Neuron (in vitro differentiated cells): ENCODE measurements at regions not wholly inside any gene's neighbourhood (a gene's known extent, or its start where the extent isn't known, plus 50 kb on each side); places are given as distances from the start of the nearest gene placed in this dataset.

Experiments used
- H2AFZ ChIP-seq: one replicate; pipeline ENCODE4 v1.6.1; 2013; ENCODE audit warnings: low read depth, mild to moderate bottlenecking, inconsistent platforms, low read length, moderate library complexity
- H3K27me3 ChIP-seq: one replicate; pipeline ENCODE4 v1.6.1; 2013; ENCODE audit warnings: low read length; ENCODE audit not compliant: insufficient read depth
- H3K36me3 ChIP-seq: one replicate; pipeline ENCODE4 v1.6.1; 2013; ENCODE audit warnings: low read length; ENCODE audit not compliant: insufficient read depth
- H3K4me1 ChIP-seq: one replicate; pipeline ENCODE4 v1.6.1; 2013; ENCODE audit warnings: low read length; ENCODE audit not compliant: insufficient read depth
- H3K4me3 ChIP-seq: 2 replicates; pipeline ENCODE4 v1.5.1; 2013; ENCODE audit warnings: mild to moderate bottlenecking, low read length, moderate library complexity
- H3K9me3 ChIP-seq: one replicate; pipeline ENCODE4 v1.6.1; 2013; ENCODE audit warnings: low read length

GRCh38 chr13:80195649-80196048 lies 145.3 kb downstream of the SPRY2 start:
- Histone ChIP-seq H3K4me1 (no peaks in the 10 kb centered on the region), H2AFZ (no peak overlapping the region), H3K27me3 (no peaks in the 10 kb centered on the region), H3K9me3 (no peaks in the 10 kb centered on the region), H3K4me3 (no peak overlapping the region), H3K36me3 (no peaks in the 10 kb centered on the region)

- Histone ChIP-seq H3K9me3 (no peaks in the 10 kb centered on the region), H3K4me1 (no peaks in the 10 kb centered on the region), H3K4me3 (no peak overlapping the region), H2AFZ (no peak overlapping the region), H3K36me3 (no peaks in the 10 kb centered on the region), H3K27me3 (no peaks in the 10 kb centered on the region)
Measured at GRCh38 chr13:80189889-80190597, 150.9 kb downstream of the SPRY2 start.

GRCh38 chr13:80180740-80181355 lies 160.1 kb downstream of the SPRY2 start:
- no peaks in the 10 kb centered on the region for H3K36me3 ChIP-seq
- H3K27me3 ChIP-seq, result no peaks in the 10 kb centered on the region
- no peaks in the 10 kb centered on the region for H3K4me1 ChIP-seq
- H2AFZ ChIP-seq, result no peak overlapping the region
- H3K9me3 ChIP-seq, result no peaks in the 10 kb centered on the region
- no peak overlapping the region for H3K4me3 ChIP-seq

- H3K36me3 ChIP-seq, result no peaks in the 10 kb centered on the region
- H3K4me1 ChIP-seq, result no peaks in the 10 kb centered on the region
- H3K9me3 ChIP-seq, result no peaks in the 10 kb centered on the region
- H2AFZ ChIP-seq, result no peak overlapping the region
- H3K4me3 ChIP-seq, result no peak overlapping the region
- no peaks in the 10 kb centered on the region for H3K27me3 ChIP-seq
Measured at GRCh38 chr13:80177327-80177726, 163.6 kb downstream of the SPRY2 start.

- Histone ChIP-seq H3K36me3 (no peaks in the 10 kb centered on the region), H3K4me1 (no peaks in the 10 kb centered on the region), H3K9me3 (no peaks in the 10 kb centered on the region), H2AFZ (no peak overlapping the region), H3K27me3 (no peaks in the 10 kb centered on the region), H3K4me3 (no peak overlapping the region)
Measured at GRCh38 chr13:80173224-80173623, 167.7 kb downstream of the SPRY2 start.

GRCh38 chr13:80171096-80171495 lies 169.8 kb downstream of the SPRY2 start:
- Histone ChIP-seq H3K4me3 (no peak overlapping the region), H3K9me3 (no peaks in the 10 kb centered on the region), H3K36me3 (no peaks in the 10 kb centered on the region), H3K4me1 (no peaks in the 10 kb centered on the region), H3K27me3 (no peaks in the 10 kb centered on the region), H2AFZ (no peak overlapping the region)

GRCh38 chr13:80168089-80168850 lies 172.7 kb downstream of the SPRY2 start:
- Histone ChIP-seq H3K4me3 (no peak overlapping the region), H3K27me3 (no peaks in the 10 kb centered on the region)

GRCh38 chr13:80166352-80166751 lies 174.6 kb downstream of the SPRY2 start:
- Histone ChIP-seq H3K4me3 (no peak overlapping the region), H3K36me3 (no peaks in the 10 kb centered on the region), H3K27me3 (no peaks in the 10 kb centered on the region), H3K4me1 (no peaks in the 10 kb centered on the region), H2AFZ (no peak overlapping the region), H3K9me3 (no peaks in the 10 kb centered on the region)

More at GRCh38 chr13:80168089-80168850, 172.7 kb downstream of the SPRY2 start:
- Histone ChIP-seq H2AFZ (no peak overlapping the region), H3K4me1 (no peaks in the 10 kb centered on the region), H3K36me3 (no peaks in the 10 kb centered on the region), H3K9me3 (no peaks in the 10 kb centered on the region)

- no peak overlapping the region for H2AFZ ChIP-seq
- H3K4me1 ChIP-seq, result peaks cover 5% of the 10 kb centered on the region
- H3K36me3 ChIP-seq, result no peaks in the 10 kb centered on the region
- H3K4me3 ChIP-seq, result no peak overlapping the region
- H3K27me3 ChIP-seq, result no peaks in the 10 kb centered on the region
- H3K9me3 ChIP-seq, result no peaks in the 10 kb centered on the region
Measured at GRCh38 chr13:80164462-80164861, 176.5 kb downstream of the SPRY2 start.

GRCh38 chr13:80161896-80162295 lies 179.0 kb downstream of the SPRY2 start:
- Histone ChIP-seq H3K4me1 (peaks cover 5% of the 10 kb centered on the region), H2AFZ (no peak overlapping the region), H3K4me3 (no peak overlapping the region), H3K36me3 (no peaks in the 10 kb centered on the region), H3K9me3 (no peaks in the 10 kb centered on the region), H3K27me3 (no peaks in the 10 kb centered on the region)

GRCh38 chr13:80161219-80161618 lies 179.7 kb downstream of the SPRY2 start:
- Histone ChIP-seq H3K27me3 (no peaks in the 10 kb centered on the region), H3K36me3 (no peaks in the 10 kb centered on the region), H3K4me3 (no peak overlapping the region), H2AFZ (no peak overlapping the region), H3K9me3 (no peaks in the 10 kb centered on the region), H3K4me1 (peaks cover 5% of the 10 kb centered on the region)

GRCh38 chr13:80160110-80160509 lies 180.8 kb downstream of the SPRY2 start:
- Histone ChIP-seq H2AFZ (no peak overlapping the region), H3K4me1 (peaks cover 5% of the 10 kb centered on the region), H3K36me3 (no peaks in the 10 kb centered on the region), H3K27me3 (no peaks in the 10 kb centered on the region), H3K4me3 (no peak overlapping the region), H3K9me3 (no peaks in the 10 kb centered on the region)

- no peak overlapping the region for H3K4me3 ChIP-seq
- peaks cover 5% of the 10 kb centered on the region for H3K4me1 ChIP-seq
- H3K36me3 ChIP-seq, result no peaks in the 10 kb centered on the region
- H3K27me3 ChIP-seq, result no peaks in the 10 kb centered on the region
- no peaks in the 10 kb centered on the region for H3K9me3 ChIP-seq
- no peak overlapping the region for H2AFZ ChIP-seq
Measured at GRCh38 chr13:80157261-80157932, 183.5 kb downstream of the SPRY2 start.
